ENCODE measurements at regions not wholly inside any gene's neighbourhood (a gene's known extent, or its start where the extent isn't known, plus 50 kb on each side); places are given as distances from the start of the nearest gene placed in this dataset.

DNA sequence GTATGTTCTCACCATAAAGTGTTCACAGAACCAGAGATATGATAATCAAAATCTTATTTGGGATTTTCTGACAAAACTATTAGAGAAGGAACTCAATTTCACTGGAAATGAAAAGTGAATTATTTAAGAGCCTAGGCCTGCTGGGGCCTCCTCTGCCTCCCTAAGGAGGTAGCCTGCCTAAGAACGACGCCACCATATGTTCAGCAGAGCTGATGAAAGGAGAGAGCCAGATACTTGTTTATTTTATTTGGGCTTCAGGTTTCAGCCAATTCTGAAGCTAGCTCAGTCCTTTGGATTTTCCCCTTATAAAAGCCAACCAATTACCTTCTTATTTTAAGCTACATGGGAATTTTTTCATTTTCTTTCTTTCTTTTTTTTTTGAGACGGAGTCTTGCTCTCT lies 433.1 kb upstream of the MAP2 start:
- TF ChIP-seq, protein P1, sequence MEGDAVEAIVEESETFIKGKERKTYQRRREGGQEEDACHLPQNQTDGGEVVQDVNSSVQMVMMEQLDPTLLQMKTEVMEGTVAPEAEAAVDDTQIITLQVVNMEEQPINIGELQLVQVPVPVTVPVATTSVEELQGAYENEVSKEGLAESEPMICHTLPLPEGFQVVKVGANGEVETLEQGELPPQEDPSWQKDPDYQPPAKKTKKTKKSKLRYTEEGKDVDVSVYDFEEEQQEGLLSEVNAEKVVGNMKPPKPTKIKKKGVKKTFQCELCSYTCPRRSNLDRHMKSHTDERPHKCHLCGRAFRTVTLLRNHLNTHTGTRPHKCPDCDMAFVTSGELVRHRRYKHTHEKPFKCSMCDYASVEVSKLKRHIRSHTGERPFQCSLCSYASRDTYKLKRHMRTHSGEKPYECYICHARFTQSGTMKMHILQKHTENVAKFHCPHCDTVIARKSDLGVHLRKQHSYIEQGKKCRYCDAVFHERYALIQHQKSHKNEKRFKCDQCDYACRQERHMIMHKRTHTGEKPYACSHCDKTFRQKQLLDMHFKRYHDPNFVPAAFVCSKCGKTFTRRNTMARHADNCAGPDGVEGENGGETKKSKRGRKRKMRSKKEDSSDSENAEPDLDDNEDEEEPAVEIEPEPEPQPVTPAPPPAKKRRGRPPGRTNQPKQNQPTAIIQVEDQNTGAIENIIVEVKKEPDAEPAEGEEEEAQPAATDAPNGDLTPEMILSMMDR (IDR thresholded peaks at IDR 0.05): no peak
- no peak for TF ChIP-seq POLR2AphosphoS5 (IDR thresholded peaks at IDR 0.05; ENCODE audit: low read depth, low read length)
- TF ChIP-seq SIN3A (IDR thresholded peaks at IDR 0.05; ENCODE audit: borderline replicate concordance, insufficient read depth, low read depth, low read length): no peak
